ENCODE measurements at regions not wholly inside any gene's neighbourhood (a gene's known extent, or its start where the extent isn't known, plus 50 kb on each side); places are given as distances from the start of the nearest gene placed in this dataset.

DNA sequence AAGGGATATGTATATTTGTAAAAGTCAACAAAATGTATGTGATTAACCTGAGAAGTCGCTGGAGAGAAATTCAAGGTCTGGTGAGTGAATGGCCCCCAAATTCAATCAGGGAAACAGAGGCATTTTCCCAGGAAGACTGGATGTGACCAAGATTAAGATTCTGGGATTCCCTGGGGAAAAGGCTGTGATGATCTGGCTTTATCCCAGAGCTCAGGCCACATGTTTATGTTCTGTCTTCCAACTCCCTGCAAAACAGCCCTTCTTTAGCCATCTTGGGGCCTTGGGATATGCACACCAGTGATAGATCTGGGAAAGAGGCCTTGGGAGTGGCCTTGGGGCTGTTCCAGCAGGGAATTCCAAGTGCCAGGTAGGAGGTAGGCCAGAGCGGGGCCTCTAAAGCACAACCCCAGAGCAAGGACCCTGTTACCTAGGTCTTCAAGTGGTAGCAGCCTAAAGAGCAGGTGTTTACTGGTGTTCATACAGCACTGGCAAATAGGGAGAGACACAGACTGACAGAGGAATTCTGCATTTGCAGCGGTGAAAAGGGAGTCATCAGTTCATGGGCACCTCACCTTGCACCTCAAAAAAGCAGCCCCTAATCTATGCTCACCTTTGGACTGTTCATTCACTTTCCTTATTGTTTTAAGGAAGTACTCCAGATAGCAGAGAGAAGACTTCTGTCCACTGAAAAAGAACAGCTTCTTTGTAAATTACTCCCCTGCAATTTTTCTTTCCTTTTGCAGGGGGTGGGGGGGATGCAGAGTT is 312.4 kb downstream of the BUD13 start:
- TF ChIP-seq, protein P1, sequence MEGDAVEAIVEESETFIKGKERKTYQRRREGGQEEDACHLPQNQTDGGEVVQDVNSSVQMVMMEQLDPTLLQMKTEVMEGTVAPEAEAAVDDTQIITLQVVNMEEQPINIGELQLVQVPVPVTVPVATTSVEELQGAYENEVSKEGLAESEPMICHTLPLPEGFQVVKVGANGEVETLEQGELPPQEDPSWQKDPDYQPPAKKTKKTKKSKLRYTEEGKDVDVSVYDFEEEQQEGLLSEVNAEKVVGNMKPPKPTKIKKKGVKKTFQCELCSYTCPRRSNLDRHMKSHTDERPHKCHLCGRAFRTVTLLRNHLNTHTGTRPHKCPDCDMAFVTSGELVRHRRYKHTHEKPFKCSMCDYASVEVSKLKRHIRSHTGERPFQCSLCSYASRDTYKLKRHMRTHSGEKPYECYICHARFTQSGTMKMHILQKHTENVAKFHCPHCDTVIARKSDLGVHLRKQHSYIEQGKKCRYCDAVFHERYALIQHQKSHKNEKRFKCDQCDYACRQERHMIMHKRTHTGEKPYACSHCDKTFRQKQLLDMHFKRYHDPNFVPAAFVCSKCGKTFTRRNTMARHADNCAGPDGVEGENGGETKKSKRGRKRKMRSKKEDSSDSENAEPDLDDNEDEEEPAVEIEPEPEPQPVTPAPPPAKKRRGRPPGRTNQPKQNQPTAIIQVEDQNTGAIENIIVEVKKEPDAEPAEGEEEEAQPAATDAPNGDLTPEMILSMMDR (IDR thresholded peaks at IDR 0.05): no peak
- TF ChIP-seq EP300 (IDR thresholded peaks at IDR 0.05): no peak
- no peak for TF ChIP-seq POLR2A (IDR thresholded peaks at IDR 0.05)
